Coronary artery (tissue), 2 donors: ENCODE measurements at regions not wholly inside any gene's neighbourhood (a gene's known extent, or its start where the extent isn't known, plus 50 kb on each side); places are given as distances from the start of the nearest gene placed in this dataset.

Experiments
- DNase-seq: peaks from one replicate; pipeline ENCODE4 v3.0.0-alpha.2; 2017; ENCODE audit warnings: low spot score
- H3K27ac ChIP-seq, 2 donors: fragments of 200-600 bp; sonication (generic); one replicate each; pipeline ENCODE4 v1.5.1; 2016 to 2019
- H3K4me3 ChIP-seq: fragments of 200-600 bp; sonication (generic); 2 replicates; pipeline ENCODE4 v1.5.1; 2016; ENCODE audit warnings: mild to moderate bottlenecking, moderate library complexity
- TF ChIP-seq, protein P1 (sequence below): fragments of 200-600 bp; sonication (generic); IDR thresholded peaks from one replicate; pipeline ENCODE4 v1.5.1; 2019; ENCODE audit warnings: antibody characterized with exemption

GRCh38 chr1:157189096-157189495, 50.9 kb upstream of the ETV3 start:
- TF ChIP-seq, protein P1, sequence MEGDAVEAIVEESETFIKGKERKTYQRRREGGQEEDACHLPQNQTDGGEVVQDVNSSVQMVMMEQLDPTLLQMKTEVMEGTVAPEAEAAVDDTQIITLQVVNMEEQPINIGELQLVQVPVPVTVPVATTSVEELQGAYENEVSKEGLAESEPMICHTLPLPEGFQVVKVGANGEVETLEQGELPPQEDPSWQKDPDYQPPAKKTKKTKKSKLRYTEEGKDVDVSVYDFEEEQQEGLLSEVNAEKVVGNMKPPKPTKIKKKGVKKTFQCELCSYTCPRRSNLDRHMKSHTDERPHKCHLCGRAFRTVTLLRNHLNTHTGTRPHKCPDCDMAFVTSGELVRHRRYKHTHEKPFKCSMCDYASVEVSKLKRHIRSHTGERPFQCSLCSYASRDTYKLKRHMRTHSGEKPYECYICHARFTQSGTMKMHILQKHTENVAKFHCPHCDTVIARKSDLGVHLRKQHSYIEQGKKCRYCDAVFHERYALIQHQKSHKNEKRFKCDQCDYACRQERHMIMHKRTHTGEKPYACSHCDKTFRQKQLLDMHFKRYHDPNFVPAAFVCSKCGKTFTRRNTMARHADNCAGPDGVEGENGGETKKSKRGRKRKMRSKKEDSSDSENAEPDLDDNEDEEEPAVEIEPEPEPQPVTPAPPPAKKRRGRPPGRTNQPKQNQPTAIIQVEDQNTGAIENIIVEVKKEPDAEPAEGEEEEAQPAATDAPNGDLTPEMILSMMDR, result no peak
- Histone ChIP-seq H3K27ac (no peak overlapping the region), H3K4me3 (no peak overlapping the region)
- DNase-seq, result no peak
